Rectal smooth muscle tissue (tissue), 1 donor: ENCODE measurements at regions not wholly inside any gene's neighbourhood (a gene's known extent, or its start where the extent isn't known, plus 50 kb on each side); places are given as distances from the start of the nearest gene placed in this dataset.

ENCODE experiments used
- H3K27ac ChIP-seq: one replicate; pipeline ENCODE4 v1.7.0; 2013; ENCODE audit warnings: low read depth, low read length, inconsistent platforms
- H3K27me3 ChIP-seq: one replicate; pipeline ENCODE4 v1.7.0; 2013; ENCODE audit warnings: low read length; ENCODE audit not compliant: control insufficient read depth, insufficient read depth
- H3K36me3 ChIP-seq: one replicate; pipeline ENCODE4 v1.7.0; 2013; ENCODE audit warnings: low read length; ENCODE audit not compliant: control insufficient read depth, insufficient read depth
- H3K4me1 ChIP-seq: one replicate; pipeline ENCODE4 v1.7.0; 2013; ENCODE audit warnings: low read length; ENCODE audit not compliant: control insufficient read depth, insufficient read depth
- H3K4me3 ChIP-seq: one replicate; pipeline ENCODE4 v1.7.0; 2013; ENCODE audit warnings: low read length
- H3K9ac ChIP-seq: one replicate; pipeline ENCODE4 v1.7.0; 2013; ENCODE audit warnings: low read length

- Histone ChIP-seq H3K27ac (no peak overlapping the region), H3K9ac (no peak overlapping the region), H3K27me3 (no peaks in the 10 kb centered on the region), H3K4me1 (no peaks in the 10 kb centered on the region), H3K4me3 (no peak overlapping the region), H3K36me3 (no peaks in the 10 kb centered on the region)
These were observed 83.8 kb upstream of the CHL1 start for GRCh38 chr3:112773-113172.

GRCh38 chr3:118666-119065 lies 77.9 kb upstream of the CHL1 start:
- Histone ChIP-seq H3K27ac (no peak overlapping the region), H3K4me1 (no peaks in the 10 kb centered on the region), H3K9ac (no peak overlapping the region), H3K36me3 (no peaks in the 10 kb centered on the region), H3K27me3 (no peaks in the 10 kb centered on the region), H3K4me3 (no peak overlapping the region)

- Histone ChIP-seq H3K36me3 (no peaks in the 10 kb centered on the region), H3K4me1 (no peaks in the 10 kb centered on the region), H3K4me3 (no peak overlapping the region), H3K27me3 (no peaks in the 10 kb centered on the region), H3K9ac (no peak overlapping the region), H3K27ac (no peak overlapping the region)
These were observed 73.2 kb upstream of the CHL1 start for GRCh38 chr3:123341-123740.

GRCh38 chr3:124557-125179 lies 71.9 kb upstream of the CHL1 start:
- Histone ChIP-seq H3K9ac (no peak overlapping the region), H3K4me1 (no peaks in the 10 kb centered on the region), H3K36me3 (no peaks in the 10 kb centered on the region), H3K27me3 (no peaks in the 10 kb centered on the region), H3K27ac (no peak overlapping the region), H3K4me3 (no peak overlapping the region)

GRCh38 chr3:128515-129172 lies 67.9 kb upstream of the CHL1 start:
- Histone ChIP-seq H3K27me3 (no peaks in the 10 kb centered on the region), H3K4me3 (no peak overlapping the region), H3K4me1 (no peaks in the 10 kb centered on the region), H3K36me3 (no peaks in the 10 kb centered on the region), H3K9ac (no peak overlapping the region), H3K27ac (no peak overlapping the region)

- Histone ChIP-seq H3K27ac (no peak overlapping the region), H3K27me3 (no peaks in the 10 kb centered on the region), H3K9ac (no peak overlapping the region), H3K4me3 (no peak overlapping the region), H3K4me1 (no peaks in the 10 kb centered on the region), H3K36me3 (no peaks in the 10 kb centered on the region)
These were observed 65.2 kb upstream of the CHL1 start for GRCh38 chr3:131151-131888.

GRCh38 chr3:132378-132777 lies 64.2 kb upstream of the CHL1 start:
- no peak overlapping the region for H3K27ac ChIP-seq
- H3K9ac ChIP-seq: no peak overlapping the region
- no peaks in the 10 kb centered on the region for H3K4me1 ChIP-seq
- H3K4me3 ChIP-seq: no peak overlapping the region
- H3K36me3 ChIP-seq: no peaks in the 10 kb centered on the region
- no peaks in the 10 kb centered on the region for H3K27me3 ChIP-seq

- Histone ChIP-seq H3K9ac (no peak overlapping the region), H3K36me3 (no peaks in the 10 kb centered on the region), H3K4me1 (no peaks in the 10 kb centered on the region), H3K27ac (no peak overlapping the region), H3K4me3 (no peak overlapping the region), H3K27me3 (no peaks in the 10 kb centered on the region)
These were observed 63.7 kb upstream of the CHL1 start for GRCh38 chr3:132904-133303.

- Histone ChIP-seq H3K4me1 (peaks cover 5% of the 10 kb centered on the region), H3K27me3 (no peaks in the 10 kb centered on the region), H3K4me3 (no peak overlapping the region), H3K27ac (no peak overlapping the region), H3K36me3 (no peaks in the 10 kb centered on the region), H3K9ac (no peak overlapping the region)
These were observed 55.7 kb upstream of the CHL1 start for GRCh38 chr3:140748-141330.
